GM21390 (cell line): ENCODE measurements at regions not wholly inside any gene's neighbourhood (a gene's known extent, or its start where the extent isn't known, plus 50 kb on each side); places are given as distances from the start of the nearest gene placed in this dataset.
A peak's percentile ranks its signal among the peaks of the same experiment; 100 is the strongest.
"Not testable (repeated sequence)": the region's sequence is repeated elsewhere in the genome, so short reads cannot be mapped to it uniquely, and the experiment has no call there.

ENCODE experiments used
- ATAC-seq: cut with Tn5 transposase; IDR thresholded peaks from one replicate; pipeline ENCODE4 v1.9.1; 2021; ENCODE audit not compliant: unreplicated experiment

GRCh38 chr3:75118779-75119178 is 504.3 kb upstream of the CNTN3 start:
- ATAC-seq = no peak

- no peak for ATAC-seq
Observed at GRCh38 chr3:75126556-75126955, 512.1 kb upstream of the CNTN3 start.

GRCh38 chr3:75129101-75129500 is 514.6 kb upstream of the CNTN3 start:
- ATAC-seq = no peak

- ATAC-seq = no peak
Observed at GRCh38 chr3:75136100-75136897, 521.8 kb upstream of the CNTN3 start.

GRCh38 chr3:75138345-75138744 is 523.9 kb upstream of the CNTN3 start:
- no peak for ATAC-seq

- ATAC-seq = no peak
Observed at GRCh38 chr3:75140904-75141615, 523.1 kb upstream of the FRG2C start.

- ATAC-seq = no peak
Observed at GRCh38 chr3:75144406-75144805, 519.7 kb upstream of the FRG2C start.

- ATAC-seq = no peak
Observed at GRCh38 chr3:75171630-75172230, 492.4 kb upstream of the FRG2C start.

GRCh38 chr3:75176937-75177336 is 487.2 kb upstream of the FRG2C start:
- peak; percentile 86 for ATAC-seq

GRCh38 chr3:75180235-75180944 is 483.7 kb upstream of the FRG2C start:
- ATAC-seq = peak; percentile 46

- no peak for ATAC-seq
Observed at GRCh38 chr3:75180945-75181298, 483.2 kb upstream of the FRG2C start.

GRCh38 chr3:75188962-75189361 is 475.2 kb upstream of the FRG2C start:
- ATAC-seq = no peak

GRCh38 chr3:75192146-75192616 is 471.9 kb upstream of the FRG2C start:
- peak; percentile 83 for ATAC-seq

GRCh38 chr3:75193797-75194196 is 470.3 kb upstream of the FRG2C start:
- no peak for ATAC-seq

GRCh38 chr3:75214332-75214731 is 449.8 kb upstream of the FRG2C start:
- ATAC-seq = not testable (repeated sequence)

GRCh38 chr3:75218577-75218976 is 445.6 kb upstream of the FRG2C start:
- ATAC-seq = no peak

- no peak for ATAC-seq
Observed at GRCh38 chr3:75220932-75221331, 443.2 kb upstream of the FRG2C start.

- ATAC-seq = no peak
Observed at GRCh38 chr3:75224412-75224811, 439.7 kb upstream of the FRG2C start.

- ATAC-seq = no peak
Observed at GRCh38 chr3:75232216-75232615, 431.9 kb upstream of the FRG2C start.

- no peak for ATAC-seq
Observed at GRCh38 chr3:75235631-75236030, 428.5 kb upstream of the FRG2C start.

GRCh38 chr3:75237053-75237452 is 427.1 kb upstream of the FRG2C start:
- ATAC-seq = no peak
